ENCODE measurements at regions not wholly inside any gene's neighbourhood (a gene's known extent, or its start where the extent isn't known, plus 50 kb on each side); places are given as distances from the start of the nearest gene placed in this dataset.

DNA sequence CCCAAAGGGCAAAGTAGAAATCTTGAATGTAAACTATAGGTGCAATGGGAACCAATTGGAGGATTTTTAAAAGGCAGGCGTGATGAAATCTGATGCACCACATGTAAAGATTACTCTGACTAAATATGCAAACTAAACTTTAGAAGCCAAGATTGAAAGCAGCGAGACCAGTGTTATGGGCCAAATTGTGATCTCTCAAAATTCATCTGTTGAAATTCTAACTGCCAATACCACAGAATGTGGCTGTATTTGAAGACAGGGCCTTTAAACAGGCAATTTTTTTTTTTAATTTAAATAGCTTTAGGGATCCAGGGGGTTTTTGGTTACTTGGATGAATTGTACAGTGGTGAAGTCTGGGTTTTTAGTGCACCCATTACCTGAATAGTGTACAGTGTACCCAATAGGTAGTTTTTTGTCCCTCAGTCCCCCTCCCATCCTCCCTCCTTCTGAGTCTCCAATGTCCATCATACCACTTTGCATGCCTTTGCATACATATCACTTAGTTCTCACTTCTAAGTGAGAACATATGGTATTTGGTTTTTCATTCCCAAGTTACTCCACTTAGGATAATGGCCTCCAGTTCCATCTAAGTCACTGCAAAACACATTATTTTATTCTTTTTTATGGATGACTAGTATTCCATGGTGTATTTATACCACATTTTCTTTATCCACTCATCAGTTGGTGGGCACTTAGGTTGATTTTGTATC is 69.7 kb downstream of the DRD1 start:
- no peak for DNase-seq (ENCODE audit: low read depth)
- TF ChIP-seq, protein P1, sequence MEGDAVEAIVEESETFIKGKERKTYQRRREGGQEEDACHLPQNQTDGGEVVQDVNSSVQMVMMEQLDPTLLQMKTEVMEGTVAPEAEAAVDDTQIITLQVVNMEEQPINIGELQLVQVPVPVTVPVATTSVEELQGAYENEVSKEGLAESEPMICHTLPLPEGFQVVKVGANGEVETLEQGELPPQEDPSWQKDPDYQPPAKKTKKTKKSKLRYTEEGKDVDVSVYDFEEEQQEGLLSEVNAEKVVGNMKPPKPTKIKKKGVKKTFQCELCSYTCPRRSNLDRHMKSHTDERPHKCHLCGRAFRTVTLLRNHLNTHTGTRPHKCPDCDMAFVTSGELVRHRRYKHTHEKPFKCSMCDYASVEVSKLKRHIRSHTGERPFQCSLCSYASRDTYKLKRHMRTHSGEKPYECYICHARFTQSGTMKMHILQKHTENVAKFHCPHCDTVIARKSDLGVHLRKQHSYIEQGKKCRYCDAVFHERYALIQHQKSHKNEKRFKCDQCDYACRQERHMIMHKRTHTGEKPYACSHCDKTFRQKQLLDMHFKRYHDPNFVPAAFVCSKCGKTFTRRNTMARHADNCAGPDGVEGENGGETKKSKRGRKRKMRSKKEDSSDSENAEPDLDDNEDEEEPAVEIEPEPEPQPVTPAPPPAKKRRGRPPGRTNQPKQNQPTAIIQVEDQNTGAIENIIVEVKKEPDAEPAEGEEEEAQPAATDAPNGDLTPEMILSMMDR (IDR thresholded peaks at IDR 0.05; ENCODE audit: control insufficient read depth, insufficient read depth, low read depth, low read length, missing control alignments) = no peak
- no peak overlapping the region for H3K4me3 ChIP-seq (ENCODE audit: control insufficient read depth, low read depth, low read length)

DNA sequence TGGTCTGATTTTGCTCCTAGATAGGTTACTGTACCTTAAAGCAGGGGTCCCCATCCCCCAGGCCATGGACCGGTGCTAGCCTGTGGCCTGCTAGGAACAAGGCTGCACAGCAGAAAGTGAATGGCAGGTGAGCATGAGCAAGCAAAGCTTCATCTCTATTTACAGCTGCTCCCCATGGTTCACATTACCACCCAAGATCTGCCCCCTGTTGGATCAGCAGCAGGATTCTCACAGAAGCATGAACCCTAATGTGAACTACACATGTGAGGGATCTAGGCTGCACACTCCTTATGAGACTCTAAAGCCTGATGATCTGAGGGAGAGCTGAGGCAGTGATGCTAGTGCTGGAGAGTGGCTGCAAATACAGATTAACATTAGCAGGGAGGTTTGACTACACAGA is 78.1 kb downstream of the DRD1 start:
- DNase-seq (ENCODE audit: low read depth) = no peak
- TF ChIP-seq, protein P1 (IDR thresholded peaks at IDR 0.05; ENCODE audit: control insufficient read depth, insufficient read depth, low read depth, low read length, missing control alignments) = no peak
- no peak overlapping the region for H3K4me3 ChIP-seq (ENCODE audit: control insufficient read depth, low read depth, low read length)

DNA sequence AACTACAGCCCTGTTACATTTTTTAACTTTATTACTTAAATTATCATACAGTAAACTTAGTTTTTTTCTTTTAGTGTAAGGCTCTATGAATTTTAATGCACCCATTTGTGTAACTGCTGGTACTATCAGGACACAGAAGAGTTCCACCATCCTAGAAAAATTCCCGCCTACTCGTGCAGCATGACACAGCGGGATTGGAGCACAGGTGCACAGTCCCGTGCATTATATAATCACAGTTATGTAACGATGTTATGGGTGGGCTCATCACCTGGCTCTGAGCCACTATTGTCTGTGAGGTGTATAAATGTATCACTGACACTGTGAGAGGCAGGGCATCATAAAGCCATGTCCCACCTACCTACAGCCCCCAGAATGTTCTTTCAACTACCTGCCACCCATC is 80.7 kb downstream of the DRD1 start:
- no peak for DNase-seq (ENCODE audit: low read depth)
- H3K4me3 ChIP-seq (ENCODE audit: control insufficient read depth, low read depth, low read length) = no peak overlapping the region
- TF ChIP-seq, protein P1 (IDR thresholded peaks at IDR 0.05; ENCODE audit: control insufficient read depth, insufficient read depth, low read depth, low read length, missing control alignments) = no peak

DNA sequence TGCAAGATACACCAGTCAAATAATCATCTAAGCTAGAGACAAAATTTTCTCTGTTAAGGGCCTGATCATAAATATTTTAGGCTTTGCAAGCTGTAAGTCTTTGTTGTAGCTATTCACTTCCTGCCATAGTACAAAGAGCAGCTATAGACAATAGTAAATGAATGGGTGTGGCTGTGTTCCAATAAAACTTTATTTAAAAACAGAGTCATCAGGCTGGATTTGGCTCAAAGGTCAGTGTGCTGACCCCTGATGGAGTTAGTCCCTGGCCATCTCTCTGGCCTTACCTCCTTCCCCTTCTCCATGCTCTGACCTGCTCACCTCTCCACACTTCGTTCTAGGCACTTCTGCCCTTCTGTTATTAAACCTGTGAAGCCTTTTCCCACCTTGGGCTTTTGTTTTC is 86.0 kb downstream of the DRD1 start:
- no peak for DNase-seq (ENCODE audit: low read depth)
- H3K4me3 ChIP-seq (ENCODE audit: control insufficient read depth, low read depth, low read length) = no peak overlapping the region
- TF ChIP-seq, protein P1 (IDR thresholded peaks at IDR 0.05; ENCODE audit: control insufficient read depth, insufficient read depth, low read depth, low read length, missing control alignments) = no peak

DNA sequence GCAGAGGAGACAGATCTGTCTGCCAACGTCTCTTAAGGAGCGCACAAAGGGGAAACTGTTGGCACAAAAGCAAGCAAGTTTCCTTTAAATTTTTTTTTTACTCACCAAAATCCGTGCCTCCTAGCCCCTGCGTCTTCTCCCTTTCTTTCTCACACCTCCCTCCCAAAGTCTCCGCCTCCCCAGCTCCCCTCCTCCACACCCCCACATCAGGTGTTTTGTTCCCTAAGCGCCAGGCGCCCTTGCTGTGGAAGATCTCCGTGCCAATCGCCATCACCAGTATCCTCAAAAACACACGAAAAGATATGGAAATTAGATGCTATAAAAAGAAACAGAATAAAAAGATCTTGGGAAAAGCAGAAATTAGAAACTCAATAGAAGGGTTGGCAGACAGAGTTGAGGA is 87.6 kb downstream of the DRD1 start:
- no peak overlapping the region for H3K4me3 ChIP-seq (ENCODE audit: control insufficient read depth, low read depth, low read length)
- DNase-seq (ENCODE audit: low read depth) = no peak
- TF ChIP-seq, protein P1 (IDR thresholded peaks at IDR 0.05; ENCODE audit: control insufficient read depth, insufficient read depth, low read depth, low read length, missing control alignments) = no peak

DNA sequence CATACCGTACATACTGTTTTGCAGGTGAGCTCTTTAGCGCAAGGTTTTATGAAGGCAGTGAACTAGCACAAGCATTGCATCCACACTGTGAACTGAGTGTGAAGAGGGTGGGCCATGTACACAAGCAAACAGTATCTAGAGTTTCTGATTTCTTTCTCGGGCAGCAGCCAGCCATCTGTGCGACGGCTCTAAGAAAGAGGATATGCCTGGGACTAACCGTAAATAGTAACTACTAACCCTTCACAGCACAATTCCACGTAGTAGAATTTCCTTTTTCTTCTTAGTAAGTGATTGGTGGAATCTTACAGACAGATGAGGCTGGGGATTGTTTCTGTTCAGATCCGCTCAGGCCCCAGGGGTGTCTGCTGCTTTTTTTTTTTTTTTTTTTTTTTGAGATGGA is 89.0 kb downstream of the DRD1 start:
- TF ChIP-seq, protein P1 (IDR thresholded peaks at IDR 0.05; ENCODE audit: control insufficient read depth, insufficient read depth, low read depth, low read length, missing control alignments) = no peak
- DNase-seq (ENCODE audit: low read depth) = no peak
- H3K4me3 ChIP-seq (ENCODE audit: control insufficient read depth, low read depth, low read length) = no peak overlapping the region

Measured in AG09309 (cell line).